ENCODE measurements at regions not wholly inside any gene's neighbourhood (a gene's known extent, or its start where the extent isn't known, plus 50 kb on each side); places are given as distances from the start of the nearest gene placed in this dataset.
"Not testable (repeated sequence)": the region's sequence is repeated elsewhere in the genome, so short reads cannot be mapped to it uniquely, and the experiment has no call there.

GRCh38 chr21:6569587-6570392, 3951.6 kb upstream of the TPTE start:
- H3K9me3 Mint-ChIP-seq; H3K36me3 Mint-ChIP-seq; H3K27me3 Mint-ChIP-seq; DNase-seq; intact Hi-C loops (cut with micrococcal nuclease); H3K4me3 Mint-ChIP-seq; H3K27ac Mint-ChIP-seq; H3K4me1 Mint-ChIP-seq (ENCODE audit: low read depth); POLR2A ChIA-PET; CTCF ChIA-PET: not testable (repeated sequence)

- H3K27me3 Mint-ChIP-seq; H3K27ac Mint-ChIP-seq; H3K36me3 Mint-ChIP-seq; DNase-seq; POLR2A ChIA-PET; H3K9me3 Mint-ChIP-seq; intact Hi-C loops (cut with micrococcal nuclease); H3K4me3 Mint-ChIP-seq; H3K4me1 Mint-ChIP-seq (ENCODE audit: low read depth); CTCF ChIA-PET: not testable (repeated sequence)
Measured at GRCh38 chr21:6570700-6571368, 3950.5 kb upstream of the TPTE start.

- H3K27ac Mint-ChIP-seq; H3K4me1 Mint-ChIP-seq (ENCODE audit: low read depth); POLR2A ChIA-PET; CTCF ChIA-PET; H3K9me3 Mint-ChIP-seq; H3K27me3 Mint-ChIP-seq; intact Hi-C loops (cut with micrococcal nuclease); H3K4me3 Mint-ChIP-seq; H3K36me3 Mint-ChIP-seq; DNase-seq: not testable (repeated sequence)
Measured at GRCh38 chr21:6573576-6573975, 3947.8 kb upstream of the TPTE start.

- H3K4me1 Mint-ChIP-seq (ENCODE audit: low read depth); H3K9me3 Mint-ChIP-seq; POLR2A ChIA-PET; H3K27me3 Mint-ChIP-seq; intact Hi-C loops (cut with micrococcal nuclease); DNase-seq; H3K27ac Mint-ChIP-seq; H3K4me3 Mint-ChIP-seq; H3K36me3 Mint-ChIP-seq; CTCF ChIA-PET: not testable (repeated sequence)
Measured at GRCh38 chr21:6579801-6580200, 3941.6 kb upstream of the TPTE start.
